ENCODE measurements at regions not wholly inside any gene's neighbourhood (a gene's known extent, or its start where the extent isn't known, plus 50 kb on each side); places are given as distances from the start of the nearest gene placed in this dataset.

GRCh38 chr18:10314066-10314465 is 140.4 kb upstream of the APCDD1 start:
- Histone ChIP-seq H4K20me1 (ENCODE audit: insufficient read depth, poor library complexity, severe bottlenecking) (no peaks in the 10 kb centered on the region), H3K79me2 (no peaks in the 10 kb centered on the region), H2AFZ (no peak overlapping the region), H3K4me3 (no peak overlapping the region), H3K4me2 (no peak overlapping the region), H3K36me3 (replicated peaks; ENCODE audit: insufficient read depth, low read depth) (no peaks in the 10 kb centered on the region), H3K27me3 (no peaks in the 10 kb centered on the region), H3K4me1 (ENCODE audit: insufficient read depth) (peaks cover 6% of the 10 kb centered on the region), H3K27ac (no peak overlapping the region), H3K9me2 (replicated peaks; ENCODE audit: insufficient read depth) (no peaks in the 10 kb centered on the region), H3K9me3 (ENCODE audit: low read depth) (no peaks in the 10 kb centered on the region)
- no peak for DNase-seq (ENCODE audit: low spot score)
- TF ChIP-seq EZH2phosphoT487 (IDR thresholded peaks at IDR 0.05; ENCODE audit: low read depth, severe bottlenecking, unreplicated experiment) (no peak), EZH2 (IDR thresholded peaks at IDR 0.05; ENCODE audit: borderline replicate concordance) (no peak), CTCF (IDR thresholded peaks at IDR 0.05; ENCODE audit: poor library complexity) (no peak)
- WGBS (ENCODE audit: low lambda C conversion rate, missing lambda C conversion rate): 76% methylated on average over 5 of the region's 5 CpGs

GRCh38 chr18:10315522-10315921 is 138.9 kb upstream of the APCDD1 start:
- Histone ChIP-seq H3K79me2 (no peaks in the 10 kb centered on the region), H3K9me3 (ENCODE audit: low read depth) (no peaks in the 10 kb centered on the region), H3K36me3 (replicated peaks; ENCODE audit: insufficient read depth, low read depth) (no peaks in the 10 kb centered on the region), H2AFZ (no peak overlapping the region), H3K27ac (no peak overlapping the region), H3K4me3 (no peak overlapping the region), H3K27me3 (no peaks in the 10 kb centered on the region), H3K4me2 (no peak overlapping the region), H3K4me1 (ENCODE audit: insufficient read depth) (peaks cover 6% of the 10 kb centered on the region), H3K9me2 (replicated peaks; ENCODE audit: insufficient read depth) (no peaks in the 10 kb centered on the region), H4K20me1 (ENCODE audit: insufficient read depth, poor library complexity, severe bottlenecking) (no peaks in the 10 kb centered on the region)
- no peak for DNase-seq (ENCODE audit: low spot score)
- TF ChIP-seq EZH2 (IDR thresholded peaks at IDR 0.05; ENCODE audit: borderline replicate concordance): no peak
- no peak for TF ChIP-seq EZH2phosphoT487 (IDR thresholded peaks at IDR 0.05; ENCODE audit: low read depth, severe bottlenecking, unreplicated experiment)
- no peak for TF ChIP-seq CTCF (IDR thresholded peaks at IDR 0.05; ENCODE audit: poor library complexity)
- 92% methylated on average over 1 of the region's 1 CpG for WGBS (ENCODE audit: low lambda C conversion rate, missing lambda C conversion rate)

GRCh38 chr18:10316778-10317177 is 137.7 kb upstream of the APCDD1 start:
- H2AFZ ChIP-seq: no peak overlapping the region
- H3K27ac ChIP-seq: no peak overlapping the region
- no peak for DNase-seq (ENCODE audit: low spot score)
- no peaks in the 10 kb centered on the region for H3K9me2 ChIP-seq (replicated peaks; ENCODE audit: insufficient read depth)
- no peak for TF ChIP-seq EZH2phosphoT487 (IDR thresholded peaks at IDR 0.05; ENCODE audit: low read depth, severe bottlenecking, unreplicated experiment)
- no peak for TF ChIP-seq EZH2 (IDR thresholded peaks at IDR 0.05; ENCODE audit: borderline replicate concordance)
- no peak for TF ChIP-seq CTCF (IDR thresholded peaks at IDR 0.05; ENCODE audit: poor library complexity)
- H3K4me2 ChIP-seq: no peak overlapping the region
- no peaks in the 10 kb centered on the region for H3K79me2 ChIP-seq
- no peaks in the 10 kb centered on the region for H3K9me3 ChIP-seq (ENCODE audit: low read depth)
- H4K20me1 ChIP-seq (ENCODE audit: insufficient read depth, poor library complexity, severe bottlenecking): no peaks in the 10 kb centered on the region
- H3K36me3 ChIP-seq (replicated peaks; ENCODE audit: insufficient read depth, low read depth): no peaks in the 10 kb centered on the region
- WGBS (ENCODE audit: low lambda C conversion rate, missing lambda C conversion rate): 87% methylated on average over 7 of the region's 7 CpGs
- no peak overlapping the region for H3K4me3 ChIP-seq
- no peaks in the 10 kb centered on the region for H3K27me3 ChIP-seq
- H3K4me1 ChIP-seq (ENCODE audit: insufficient read depth): peaks cover 6% of the 10 kb centered on the region

Measured in hepatocyte (in vitro differentiated cells).